GM20431 (cell line): ENCODE measurements at regions not wholly inside any gene's neighbourhood (a gene's known extent, or its start where the extent isn't known, plus 50 kb on each side); places are given as distances from the start of the nearest gene placed in this dataset.
"Not testable (repeated sequence)": the region's sequence is repeated elsewhere in the genome, so short reads cannot be mapped to it uniquely, and the experiment has no call there.

Source experiments
- in situ Hi-C: fragments of 300-500 bp; cut with MseI, MboI; formaldehyde crosslinking; loops from one replicate; pipeline ENCODE4 v1.15.0; 2020; ENCODE audit warnings: low sequenced_read_pairs; ENCODE audit not compliant: unreplicated experiment

- in situ Hi-C loops, result no loop called here
Observed at GRCh38 chr9:29209748-29210291, 1636.5 kb upstream of the C9orf72 start.

GRCh38 chr9:29211003-29211579 lies 1637.8 kb upstream of the C9orf72 start:
- in situ Hi-C loops, result no loop called here

- in situ Hi-C loops, result no loop called here
Observed at GRCh38 chr9:29211580-29212396, 1638.5 kb upstream of the C9orf72 start.

GRCh38 chr9:29212397-29213387 lies 1639.4 kb upstream of the C9orf72 start:
- in situ Hi-C loops, result no loop called here

GRCh38 chr9:29213417-29214153 lies 1640.3 kb upstream of the C9orf72 start, which contains the start of gene LINGO2:
TSS of gene LINGO2 (minus strand) at chr9:29213601.
- in situ Hi-C loops, result no loop called here

GRCh38 chr9:29214154-29214689 lies 1640.9 kb upstream of the C9orf72 start:
- in situ Hi-C loops, result no loop called here

- in situ Hi-C loops, result no loop called here
Observed at GRCh38 chr9:29214690-29215253, 1641.5 kb upstream of the C9orf72 start.

GRCh38 chr9:29217966-29218365 lies 1644.7 kb upstream of the C9orf72 start:
- in situ Hi-C loops, result no loop called here

GRCh38 chr9:29220596-29221251 lies 1647.4 kb upstream of the C9orf72 start:
- in situ Hi-C loops, result no loop called here

GRCh38 chr9:29228558-29228957 lies 1655.3 kb upstream of the C9orf72 start:
- in situ Hi-C loops, result no loop called here

GRCh38 chr9:29230931-29231330 lies 1657.7 kb upstream of the C9orf72 start:
- in situ Hi-C loops, result no loop called here

- in situ Hi-C loops, result no loop called here
Observed at GRCh38 chr9:29233193-29233592, 1659.9 kb upstream of the C9orf72 start.

GRCh38 chr9:29241320-29241719 lies 1668.0 kb upstream of the C9orf72 start:
- in situ Hi-C loops, result no loop called here

GRCh38 chr9:29245351-29245750 lies 1672.1 kb upstream of the C9orf72 start:
- in situ Hi-C loops, result no loop called here

- in situ Hi-C loops, result not testable (repeated sequence)
Observed at GRCh38 chr9:29270400-29270799, 1697.1 kb upstream of the C9orf72 start.

GRCh38 chr9:29282121-29282520 lies 1708.8 kb upstream of the C9orf72 start:
- in situ Hi-C loops, result no loop called here

- in situ Hi-C loops, result no loop called here
Observed at GRCh38 chr9:29285818-29286217, 1712.5 kb upstream of the C9orf72 start.

GRCh38 chr9:29289365-29289764 lies 1716.1 kb upstream of the C9orf72 start:
- in situ Hi-C loops, result no loop called here
